OCI-LY7 (cell line): ENCODE measurements at regions not wholly inside any gene's neighbourhood (a gene's known extent, or its start where the extent isn't known, plus 50 kb on each side); places are given as distances from the start of the nearest gene placed in this dataset.

ENCODE experiments used
- BruUV-seq: library from RNA; stranded (reverse); fragments of 400-500 nt; replicated peaks from 2 replicates; lab custom pipeline; 2021; lab: Mats Ljungman, UMichigan
- CTCF ChIA-PET: fragments of 300-600 bp; sonication (Branson Sonifier 250); formaldehyde crosslinking; loops from one replicate; lab custom pipeline; 2022; ENCODE audit warnings: antibody characterized with exemption; ENCODE audit not compliant: unreplicated experiment; lab: Charles Lee
- POLR2A ChIA-PET: fragments of 300-600 bp; sonication (Branson Sonifier 250); formaldehyde crosslinking; loops from one replicate; lab custom pipeline; 2022; ENCODE audit warnings: antibody characterized with exemption; lab: Charles Lee
- DNase-seq: peaks from one replicate; pipeline ENCODE4 v3.0.0-alpha.2; 2015; ENCODE audit warnings: low spot score
- H2AFZ ChIP-seq: fragments of 200-600 bp; sonication (generic), shearing (Covaris generic); 2 replicates; pipeline ENCODE4 v1.6.1; 2014; ENCODE audit warnings: mild to moderate bottlenecking, antibody characterized with exemption, low read length, moderate library complexity
- H3K27ac ChIP-seq: fragments of 200-600 bp; sonication (generic); 2 replicates; pipeline ENCODE4 v1.5.1; 2014; ENCODE audit warnings: mixed run types, low read depth, mild to moderate bottlenecking, moderate library complexity, low read length, inconsistent platforms; ENCODE audit not compliant: poor library complexity, severe bottlenecking
- H3K36me3 ChIP-seq: fragments of 200-600 bp; sonication (generic); 2 replicates; pipeline ENCODE4 v1.6.1; 2014; ENCODE audit warnings: mild to moderate bottlenecking, antibody characterized with exemption, low read length, moderate library complexity, mixed read lengths; ENCODE audit not compliant: insufficient read depth
- H3K4me1 ChIP-seq: fragments of 200-600 bp; sonication (generic); 2 replicates; pipeline ENCODE4 v1.5.1; 2014; ENCODE audit warnings: mild to moderate bottlenecking, low read length; ENCODE audit not compliant: insufficient read depth, poor library complexity, severe bottlenecking
- H3K4me2 ChIP-seq: fragments of 200-600 bp; sonication (generic); 2 replicates; pipeline ENCODE4 v1.6.1; 2014; ENCODE audit warnings: mild to moderate bottlenecking, low read length
- H3K4me3 ChIP-seq: fragments of 200-600 bp; sonication (generic); 2 replicates; pipeline ENCODE4 v1.5.1; 2014; ENCODE audit warnings: mild to moderate bottlenecking, low read depth, low read length; ENCODE audit not compliant: poor library complexity, severe bottlenecking
- H3K79me2 ChIP-seq: fragments of 200-600 bp; sonication (generic); 2 replicates; pipeline ENCODE4 v1.6.1; 2016; ENCODE audit warnings: low read depth, mild to moderate bottlenecking, low read length, moderate library complexity, mixed read lengths; ENCODE audit not compliant: insufficient read depth
- H3K9me2 ChIP-seq: fragments of 200-600 bp; sonication (generic); 2 replicates; pipeline ENCODE4 v1.6.1; 2016; ENCODE audit warnings: mild to moderate bottlenecking, low read length, mixed read lengths; ENCODE audit not compliant: insufficient read depth
- H3K9me3 ChIP-seq: fragments of 200-600 bp; sonication (generic); 2 replicates; pipeline ENCODE4 v1.6.1; 2014; ENCODE audit warnings: mild to moderate bottlenecking, mixed run types, low read length, mixed read lengths
- H4K20me1 ChIP-seq: fragments of 200-600 bp; sonication (generic); 2 replicates; pipeline ENCODE4 v1.6.1; 2014; ENCODE audit warnings: mild to moderate bottlenecking, antibody characterized with exemption, low read length, moderate library complexity, mixed read lengths; ENCODE audit not compliant: insufficient read depth
- EZH2phosphoT487 ChIP-seq: fragments of 200-600 bp; sonication (generic); IDR thresholded peaks from 2 replicates; pipeline ENCODE4 v1.6.1; 2018; ENCODE audit warnings: low read depth, borderline replicate concordance, mild to moderate bottlenecking, mixed run types, antibody characterized with exemption, low read length, moderate library complexity, mixed read lengths
- intact Hi-C: fragments of 100-400 bp; cut with micrococcal nuclease; formaldehyde crosslinking; loops from one replicate; pipeline ENCODE4 v1.10.0; 2022; ENCODE audit not compliant: unreplicated experiment
- TF ChIP-seq, protein P1 (sequence below): fragments of 200-600 bp; sonication (generic); conservative IDR thresholded peaks from 2 replicates; pipeline ENCODE4 v1.5.1; 2014; ENCODE audit warnings: mild to moderate bottlenecking, antibody characterized with exemption, low read length, moderate library complexity, mixed read lengths

DNA sequence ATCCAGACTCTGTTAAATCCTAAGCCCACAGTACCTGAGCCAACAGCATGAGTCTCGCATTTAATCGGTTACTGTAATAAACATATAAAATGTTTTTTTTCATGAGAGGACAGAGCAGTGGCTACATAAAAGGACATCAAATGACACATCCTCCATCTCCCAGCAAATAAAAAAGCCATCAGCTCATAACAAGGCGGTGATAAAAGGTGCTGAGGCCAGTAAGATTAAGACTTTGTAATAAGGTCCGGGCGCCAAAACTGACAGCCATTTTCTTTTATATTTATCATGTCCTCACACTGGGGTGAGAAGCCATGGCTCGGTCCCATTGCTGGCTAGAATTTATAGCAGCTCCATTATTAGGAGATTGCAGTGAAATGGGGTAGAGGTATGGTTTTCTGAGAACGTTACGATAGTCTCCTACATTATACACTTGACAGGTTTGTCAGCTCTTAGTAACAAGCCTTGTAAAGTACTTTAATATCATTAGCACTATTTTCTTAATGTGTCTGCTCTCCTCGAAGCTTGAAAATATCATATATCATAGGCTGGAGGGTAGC, 977.8 kb upstream of the NR2F2 start:
- no peaks in the 10 kb centered on the region for H4K20me1 ChIP-seq
- no peaks in the 10 kb centered on the region for H3K9me2 ChIP-seq
- ChIA-PET POLR2A (interaction anchor here (0.9 kb wide), 1 partner anchor 29 kb away, joined by 3 read pairs; no protein-coding TSS in a partner anchor), CTCF (no interaction called here)
- H3K4me1 ChIP-seq: no peaks in the 10 kb centered on the region
- no peak overlapping the region for H3K27ac ChIP-seq
- BruUV-seq: no TSS peak
- no peak overlapping the region for H3K4me2 ChIP-seq
- no peak for TF ChIP-seq EZH2phosphoT487
- TF ChIP-seq, protein P1, sequence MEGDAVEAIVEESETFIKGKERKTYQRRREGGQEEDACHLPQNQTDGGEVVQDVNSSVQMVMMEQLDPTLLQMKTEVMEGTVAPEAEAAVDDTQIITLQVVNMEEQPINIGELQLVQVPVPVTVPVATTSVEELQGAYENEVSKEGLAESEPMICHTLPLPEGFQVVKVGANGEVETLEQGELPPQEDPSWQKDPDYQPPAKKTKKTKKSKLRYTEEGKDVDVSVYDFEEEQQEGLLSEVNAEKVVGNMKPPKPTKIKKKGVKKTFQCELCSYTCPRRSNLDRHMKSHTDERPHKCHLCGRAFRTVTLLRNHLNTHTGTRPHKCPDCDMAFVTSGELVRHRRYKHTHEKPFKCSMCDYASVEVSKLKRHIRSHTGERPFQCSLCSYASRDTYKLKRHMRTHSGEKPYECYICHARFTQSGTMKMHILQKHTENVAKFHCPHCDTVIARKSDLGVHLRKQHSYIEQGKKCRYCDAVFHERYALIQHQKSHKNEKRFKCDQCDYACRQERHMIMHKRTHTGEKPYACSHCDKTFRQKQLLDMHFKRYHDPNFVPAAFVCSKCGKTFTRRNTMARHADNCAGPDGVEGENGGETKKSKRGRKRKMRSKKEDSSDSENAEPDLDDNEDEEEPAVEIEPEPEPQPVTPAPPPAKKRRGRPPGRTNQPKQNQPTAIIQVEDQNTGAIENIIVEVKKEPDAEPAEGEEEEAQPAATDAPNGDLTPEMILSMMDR: no peak
- H3K36me3 ChIP-seq: no peaks in the 10 kb centered on the region
- no peak overlapping the region for H2AFZ ChIP-seq
- DNase-seq: no peak
- H3K79me2 ChIP-seq: no peaks in the 10 kb centered on the region
- no peak overlapping the region for H3K4me3 ChIP-seq
- H3K9me3 ChIP-seq: no peaks in the 10 kb centered on the region
- intact Hi-C loops: no loop called here

DNA sequence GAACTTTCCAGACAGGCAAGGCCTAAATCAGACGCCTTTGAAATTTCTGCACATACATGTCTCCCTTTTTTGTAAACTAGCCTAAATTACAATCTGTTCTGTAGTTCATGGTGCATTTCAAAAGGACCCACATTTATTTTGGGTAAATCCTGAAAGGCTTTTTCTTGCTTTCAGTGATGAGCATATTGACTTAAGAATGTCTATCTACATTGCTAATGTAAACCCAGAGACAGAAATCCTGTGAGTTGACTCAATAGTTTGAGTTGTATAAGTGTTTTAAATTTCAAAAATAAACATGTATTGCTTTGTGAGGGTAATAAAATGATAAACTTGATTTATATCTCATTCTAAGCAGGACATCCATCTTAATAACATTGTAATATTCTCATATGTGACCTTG, 977.0 kb upstream of the NR2F2 start:
- intact Hi-C loops: no loop called here
- Histone ChIP-seq H3K4me3 (no peak overlapping the region), H3K79me2 (no peaks in the 10 kb centered on the region), H3K36me3 (no peaks in the 10 kb centered on the region), H3K4me1 (no peaks in the 10 kb centered on the region), H3K9me2 (no peaks in the 10 kb centered on the region), H2AFZ (no peak overlapping the region), H3K9me3 (no peaks in the 10 kb centered on the region), H3K4me2 (no peak overlapping the region), H3K27ac (no peak overlapping the region), H4K20me1 (no peaks in the 10 kb centered on the region)
- TF ChIP-seq, protein P1: no peak
- TF ChIP-seq EZH2phosphoT487: no peak
- BruUV-seq: no TSS peak
- POLR2A ChIA-PET: no interaction called here
- no peak for DNase-seq
- CTCF ChIA-PET: no interaction called here

DNA sequence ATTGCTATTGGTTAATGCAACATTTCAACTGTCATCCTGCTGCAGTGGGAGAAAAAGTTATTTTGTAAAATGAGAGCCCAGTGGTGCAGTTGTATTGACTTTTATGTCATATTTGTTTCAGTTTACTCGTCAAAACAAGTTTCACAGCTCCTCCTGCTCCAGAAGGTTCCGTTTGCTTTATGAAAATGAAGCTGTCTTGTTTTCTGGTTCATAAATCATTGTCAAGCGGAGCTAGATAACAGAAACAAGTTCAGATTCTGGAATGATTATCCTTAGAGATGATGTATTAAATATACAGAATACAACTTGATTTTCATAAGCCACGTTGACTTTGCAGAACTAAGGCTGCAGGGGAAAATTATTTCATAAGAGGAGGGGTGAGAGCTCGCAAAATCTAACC, 970.5 kb upstream of the NR2F2 start:
- Histone ChIP-seq H3K9me3 (no peaks in the 10 kb centered on the region), H3K4me1 (no peaks in the 10 kb centered on the region), H3K4me2 (no peak overlapping the region), H3K27ac (no peak overlapping the region), H2AFZ (no peak overlapping the region), H3K79me2 (no peaks in the 10 kb centered on the region), H3K36me3 (no peaks in the 10 kb centered on the region), H3K9me2 (no peaks in the 10 kb centered on the region), H3K4me3 (no peak overlapping the region), H4K20me1 (no peaks in the 10 kb centered on the region)
- DNase-seq: no peak
- CTCF ChIA-PET: no interaction called here
- TF ChIP-seq, protein P1: no peak
- TF ChIP-seq EZH2phosphoT487: no peak
- POLR2A ChIA-PET: no interaction called here
- no TSS peak for BruUV-seq
- intact Hi-C loops: no loop called here
